K562 (cell line): ENCODE measurements at regions not wholly inside any gene's neighbourhood (a gene's known extent, or its start where the extent isn't known, plus 50 kb on each side); places are given as distances from the start of the nearest gene placed in this dataset.

Experiments
- ATAC-seq: fragments of 200-7000 bp; cut with Tn5 transposase; 3 replicates; pipeline ENCODE4 v1.9.1; 2020; ENCODE audit warnings: moderate library complexity
- BruUV-seq: library from RNA; stranded (reverse); fragments of 400-500 nt; replicated peaks from 2 replicates; lab custom pipeline; 2021; lab: Mats Ljungman, UMichigan
- CTCF ChIA-PET: fragments of 300-600 bp; formaldehyde crosslinking; extraction: SDS; loops from one replicate; lab custom pipeline; 2021; ENCODE audit warnings: low intra/inter-chr PET ratio; lab: Yijun Ruan, JAX
- POLR2A ChIA-PET: fragments of 300-600, 350-650 bp; sonication (Branson Sonifier 250); formaldehyde crosslinking; extraction: SDS; loops from one replicate; lab custom pipeline; 2021; ENCODE audit warnings: antibody characterized with exemption, inconsistent platforms; lab: Yijun Ruan, JAX
- DNase-seq, 4 experiments: peaks; one replicate each; pipeline versions ENCODE4 v3.0.0 to v3.0.0-alpha.2; 2011 to 2018; ENCODE audit warnings: low spot score in 3 of 4, mixed read lengths in 3 of 4; ENCODE audit errors: extremely low read depth in 1 of 4
- FAIRE-seq: peaks from 2 replicates; lab custom pipeline; 2011; peaks lifted over from hg19 to GRCh38; lab: Jason Lieb, UNC
- H2AFZ ChIP-seq: 2 replicates; pipeline ENCODE4 v1.6.0; 2011; ENCODE audit warnings: low read depth, low read length, control low read depth, inconsistent platforms
- H3K27ac ChIP-seq: fragments of 200-600 bp; 3 replicates; pipeline ENCODE4 v1.8.0; 2011; ENCODE audit warnings: low read depth, mild to moderate bottlenecking, control low read depth, inconsistent platforms, low read length, moderate library complexity, mixed read lengths; ENCODE audit errors: extremely low read depth
- H3K27me3 ChIP-seq, 2 experiments: fragments of 300-600 bp in 1 of 2; 2 replicates in 1 of 2; 3 replicates in 1 of 2; pipeline versions ENCODE4 v1.6.0 to v1.8.0; 2011; ENCODE audit warnings: inconsistent platforms in 2 of 2, low read length in 2 of 2, mild to moderate bottlenecking in 1 of 2, mixed read lengths in 1 of 2, moderate library complexity in 1 of 2; ENCODE audit not compliant: control insufficient read depth in 2 of 2, insufficient read depth in 2 of 2
- H3K36me3 ChIP-seq: fragments of 300-600 bp; 3 replicates; pipeline ENCODE4 v1.8.0; 2011; ENCODE audit warnings: mild to moderate bottlenecking, low read length, inconsistent platforms; ENCODE audit not compliant: control insufficient read depth, insufficient read depth
- H3K4me1 ChIP-seq, 2 experiments: fragments of 200-600 bp in 1 of 2; replicated peaks in 1 of 2; 2 replicates in 1 of 2; 3 replicates in 1 of 2; pipeline versions ENCODE4 v1.5.1 to v1.8.0; 2011; ENCODE audit warnings: inconsistent platforms in 2 of 2, low read length in 2 of 2, mild to moderate bottlenecking in 1 of 2, mixed read lengths in 1 of 2, moderate library complexity in 1 of 2; ENCODE audit not compliant: control insufficient read depth in 2 of 2, insufficient read depth in 2 of 2
- H3K4me2 ChIP-seq: 2 replicates; pipeline ENCODE4 v1.6.1; 2011; ENCODE audit warnings: low read length, control low read depth, inconsistent platforms, mixed read lengths; ENCODE audit not compliant: insufficient read depth
- H3K4me3 ChIP-seq: fragments of 200-600 bp; sonication (generic), shearing (Covaris generic); 2 replicates; pipeline ENCODE4 v1.5.1; 2016; ENCODE audit warnings: control low read depth, inconsistent platforms
- H3K79me2 ChIP-seq: fragments of 200-600 bp; 3 replicates; pipeline ENCODE4 v1.8.0; 2011; ENCODE audit warnings: low read length, inconsistent platforms; ENCODE audit not compliant: control insufficient read depth, insufficient read depth
- H3K9ac ChIP-seq, 2 experiments: 2 replicates each; pipeline versions ENCODE4 v1.6.0 to v1.6.1; 2011; ENCODE audit warnings: low read depth in 2 of 2, low read length in 2 of 2, control low read depth in 1 of 2, inconsistent platforms in 1 of 2, mild to moderate bottlenecking in 1 of 2, mixed read lengths in 1 of 2; ENCODE audit not compliant: insufficient read depth in 1 of 2
- H3K9me1 ChIP-seq: one replicate; pipeline ENCODE4 v1.6.0; 2011; ENCODE audit warnings: inconsistent platforms, mild to moderate bottlenecking, low read length, moderate library complexity; ENCODE audit not compliant: control insufficient read depth, insufficient read depth
- H3K9me3 ChIP-seq: replicated peaks from 2 replicates; pipeline ENCODE4 v1.5.1; 2011; ENCODE audit warnings: low read depth, low read length, inconsistent platforms; ENCODE audit not compliant: control insufficient read depth, insufficient read depth
- H4K20me1 ChIP-seq: replicated peaks from 2 replicates; pipeline ENCODE4 v1.6.1; 2011; ENCODE audit warnings: low read length, inconsistent platforms, mixed read lengths; ENCODE audit not compliant: control insufficient read depth, insufficient read depth
- E2F3 ChIP-seq: fragments of 250-450 bp; sonication (Bioruptor Pico); IDR thresholded peaks from 2 replicates; pipeline ENCODE4 v1.4.0; 2020; ENCODE audit warnings: mild to moderate bottlenecking
- JUN ChIP-seq, 2 experiments: sonication (generic) in 1 of 2; formaldehyde crosslinking in 1 of 2; IDR thresholded peaks; 2 replicates each; pipeline versions ENCODE4 v1.6.1 to v1.8.0; 2012 to 2022; ENCODE audit warnings: borderline replicate concordance in 2 of 2, mild to moderate bottlenecking in 2 of 2, improper control_type of control experiment in 1 of 2, low read depth in 1 of 2, low read length in 1 of 2, missing genetic modification reagents in 1 of 2
- MCM5 ChIP-seq: fragments of 450-650 bp; IDR thresholded peaks from 2 replicates; pipeline ENCODE4 v1.6.1; 2016; ENCODE audit warnings: low read depth
- MTA2 ChIP-seq: fragments of 450-650 bp; IDR thresholded peaks from 2 replicates; pipeline ENCODE4 v1.6.1; 2016; ENCODE audit warnings: low read depth
- NFE2L1 ChIP-seq: fragments of 450-650 bp; IDR thresholded peaks from 2 replicates; pipeline ENCODE4 v1.6.1; 2016; ENCODE audit warnings: missing genetic modification characterization, low read depth, mild to moderate bottlenecking, missing compliant biosample characterization, moderate library complexity, borderline replicate concordance
- SP2 ChIP-seq: IDR thresholded peaks from 2 replicates; pipeline ENCODE4 v1.6.1; 2011; ENCODE audit warnings: mild to moderate bottlenecking, low read depth, low read length, moderate library complexity; ENCODE audit not compliant: poor library complexity, severe bottlenecking; ENCODE audit errors: extremely low read depth
- ZNF24 ChIP-seq: fragments of 450-650 bp; IDR thresholded peaks from 2 replicates; pipeline ENCODE4 v1.6.1; 2016
- WGBS: fragments of 100-300 bp; shearing (Covaris generic); methylation state at CpG from one replicate; pipeline ENCODE4 v1.1.6; 2016; ENCODE audit warnings: low coverage, mixed read lengths; ENCODE audit not compliant: insufficient coverage; ENCODE audit errors: missing lambda C conversion rate; 5-methylcytosine and 5-hydroxymethylcytosine counted together
- in situ Hi-C: fragments of 300-500 bp; cut with MboI; formaldehyde crosslinking; loops from 4 replicates; pipeline ENCODE4 v1.15.0; 2018; ENCODE audit warnings: inconsistent platforms, mixed read lengths
- intact Hi-C: fragments of 100-400 bp; cut with micrococcal nuclease; formaldehyde crosslinking; loops from 2 replicates; pipeline ENCODE4 v1.14.2; 2022
- TF ChIP-seq, protein P1 (sequence below): fragments of 450-650 bp; IDR thresholded peaks from 2 replicates; pipeline ENCODE4 v1.7.0; 2016; ENCODE audit warnings: borderline replicate concordance
- TF ChIP-seq, protein P2 (sequence below): fragments of 450-650 bp; IDR thresholded peaks from 2 replicates; pipeline ENCODE4 v1.6.1; 2016; ENCODE audit warnings: antibody characterized with exemption
- TF ChIP-seq, protein P3 (sequence below), 2 experiments: fragments of 450-650 bp; IDR thresholded peaks; 2 replicates each; pipeline ENCODE4 v1.6.1; 2016
- TF ChIP-seq, protein P4 (sequence below): sonication (generic); formaldehyde crosslinking; IDR thresholded peaks from 2 replicates; pipeline ENCODE4 v1.9.0; 2022; ENCODE audit warnings: mild to moderate bottlenecking, missing genetic modification reagents
- TF ChIP-seq, protein P5 (sequence below): sonication (generic); formaldehyde crosslinking; IDR thresholded peaks from 2 replicates; pipeline ENCODE4 v1.8.0; 2022; ENCODE audit warnings: mild to moderate bottlenecking, missing genetic modification reagents
- TF ChIP-seq, protein P6 (sequence below): fragments of 450-650 bp; conservative IDR thresholded peaks from 2 replicates; pipeline ENCODE4 v1.6.1; 2016; ENCODE audit warnings: missing genetic modification characterization, low read depth, mild to moderate bottlenecking, control low read depth, missing compliant biosample characterization

DNA sequence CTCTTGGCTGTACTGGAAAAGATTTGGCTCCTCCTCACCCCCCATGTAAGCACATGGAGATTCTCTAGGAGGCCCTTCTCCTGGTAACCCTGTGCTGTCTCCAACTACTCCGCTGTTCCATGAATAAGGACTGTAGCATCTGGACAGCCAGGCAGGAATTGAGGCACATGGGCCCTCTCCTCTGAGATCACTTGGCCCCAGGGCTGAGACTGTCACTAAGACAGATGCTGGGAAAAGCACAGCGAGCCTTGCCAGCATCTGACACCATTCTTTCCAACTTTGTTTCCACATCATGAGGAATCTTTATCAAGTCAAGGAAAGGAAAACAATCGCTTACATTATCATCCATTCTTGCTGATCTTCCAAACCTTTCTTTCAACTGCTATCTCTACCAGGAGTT, 222.6 kb upstream of the INTU start (continued):
- TF ChIP-seq, protein P1, sequence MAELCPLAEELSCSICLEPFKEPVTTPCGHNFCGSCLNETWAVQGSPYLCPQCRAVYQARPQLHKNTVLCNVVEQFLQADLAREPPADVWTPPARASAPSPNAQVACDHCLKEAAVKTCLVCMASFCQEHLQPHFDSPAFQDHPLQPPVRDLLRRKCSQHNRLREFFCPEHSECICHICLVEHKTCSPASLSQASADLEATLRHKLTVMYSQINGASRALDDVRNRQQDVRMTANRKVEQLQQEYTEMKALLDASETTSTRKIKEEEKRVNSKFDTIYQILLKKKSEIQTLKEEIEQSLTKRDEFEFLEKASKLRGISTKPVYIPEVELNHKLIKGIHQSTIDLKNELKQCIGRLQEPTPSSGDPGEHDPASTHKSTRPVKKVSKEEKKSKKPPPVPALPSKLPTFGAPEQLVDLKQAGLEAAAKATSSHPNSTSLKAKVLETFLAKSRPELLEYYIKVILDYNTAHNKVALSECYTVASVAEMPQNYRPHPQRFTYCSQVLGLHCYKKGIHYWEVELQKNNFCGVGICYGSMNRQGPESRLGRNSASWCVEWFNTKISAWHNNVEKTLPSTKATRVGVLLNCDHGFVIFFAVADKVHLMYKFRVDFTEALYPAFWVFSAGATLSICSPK = no peak
- no peak for TF ChIP-seq ZNF24
- TF ChIP-seq NFE2L1 (tag) = no peak
- TF ChIP-seq, protein P2, sequence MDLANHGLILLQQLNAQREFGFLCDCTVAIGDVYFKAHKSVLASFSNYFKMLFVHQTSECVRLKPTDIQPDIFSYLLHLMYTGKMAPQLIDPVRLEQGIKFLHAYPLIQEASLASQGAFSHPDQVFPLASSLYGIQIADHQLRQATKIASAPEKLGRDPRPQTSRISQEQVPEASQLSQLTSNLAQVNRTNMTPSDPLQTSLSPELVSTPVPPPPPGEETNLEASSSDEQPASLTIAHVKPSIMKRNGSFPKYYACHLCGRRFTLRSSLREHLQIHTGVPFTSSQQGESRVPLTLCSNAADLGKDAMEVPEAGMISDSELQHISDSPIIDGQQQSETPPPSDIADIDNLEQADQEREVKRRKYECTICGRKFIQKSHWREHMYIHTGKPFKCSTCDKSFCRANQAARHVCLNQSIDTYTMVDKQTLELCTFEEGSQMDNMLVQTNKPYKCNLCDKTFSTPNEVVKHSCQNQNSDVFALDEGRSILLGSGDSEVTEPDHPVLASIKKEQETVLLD = no peak
- TF ChIP-seq, protein P3, sequence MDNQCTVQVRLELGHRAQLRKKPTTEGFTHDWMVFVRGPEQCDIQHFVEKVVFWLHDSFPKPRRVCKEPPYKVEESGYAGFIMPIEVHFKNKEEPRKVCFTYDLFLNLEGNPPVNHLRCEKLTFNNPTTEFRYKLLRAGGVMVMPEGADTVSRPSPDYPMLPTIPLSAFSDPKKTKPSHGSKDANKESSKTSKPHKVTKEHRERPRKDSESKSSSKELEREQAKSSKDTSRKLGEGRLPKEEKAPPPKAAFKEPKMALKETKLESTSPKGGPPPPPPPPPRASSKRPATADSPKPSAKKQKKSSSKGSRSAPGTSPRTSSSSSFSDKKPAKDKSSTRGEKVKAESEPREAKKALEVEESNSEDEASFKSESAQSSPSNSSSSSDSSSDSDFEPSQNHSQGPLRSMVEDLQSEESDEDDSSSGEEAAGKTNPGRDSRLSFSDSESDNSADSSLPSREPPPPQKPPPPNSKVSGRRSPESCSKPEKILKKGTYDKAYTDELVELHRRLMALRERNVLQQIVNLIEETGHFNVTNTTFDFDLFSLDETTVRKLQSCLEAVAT (IDR thresholded peaks at IDR 0.05) = no peak

DNA sequence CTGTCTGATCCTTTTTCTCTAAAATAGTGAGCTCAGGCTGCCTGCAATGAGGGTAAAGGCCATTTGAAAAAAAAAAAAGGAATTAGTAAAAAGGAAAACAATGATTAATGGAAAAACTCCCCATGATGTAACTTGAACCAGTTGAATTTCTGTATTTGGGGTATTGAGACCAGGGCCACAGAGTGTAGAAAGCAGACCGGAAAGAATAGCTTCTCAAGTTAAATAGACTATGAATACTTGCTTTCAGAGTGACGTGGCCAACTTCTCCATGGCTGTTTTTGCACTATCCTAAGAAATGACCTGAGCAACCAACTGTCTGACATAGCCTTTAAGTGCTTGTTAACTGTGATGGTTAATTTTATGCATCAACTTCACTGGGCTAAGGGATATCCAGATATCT, 222.1 kb upstream of the INTU start:
- no peak for ATAC-seq
- CTCF ChIA-PET = no interaction called here
- Histone ChIP-seq H3K4me2 (no peak overlapping the region), H3K79me2 (no peaks in the 10 kb centered on the region), H3K9me3 (no peaks in the 10 kb centered on the region; the same call in 1 of the 2 replicates), H3K4me3 (no peak overlapping the region), H3K27me3 (no peaks in the 10 kb centered on the region), H3K36me3 (no peaks in the 10 kb centered on the region), H2AFZ (no peak overlapping the region), H3K4me1 (no peaks in the 10 kb centered on the region), H3K9me1 (no peaks in the 10 kb centered on the region), H3K9ac (no peak overlapping the region), H3K27ac (no peak overlapping the region), H4K20me1 (no peaks in the 10 kb centered on the region)
- no peak for FAIRE-seq
- whole genome bisulfite sequencing = 0% methylated on average over 2 of the region's 2 CpGs
- in situ Hi-C loops (no loop called here), intact Hi-C loops (no loop called here)
- POLR2A ChIA-PET = no interaction called here
- no TSS peak for BruUV-seq
- no peak for DNase-seq
- TF ChIP-seq SP2 (no peak), JUN (IDR thresholded peaks at IDR 0.05; ENCODE audit: borderline replicate concordance, low read depth, low read length) (no peak), JUN (CRISPR knock-in tag; IDR thresholded peaks at IDR 0.05; ENCODE audit: borderline replicate concordance) (no peak), E2F3 (CRISPR knock-in tag) (no peak), MCM5 (no peak), MTA2 (no peak)
- TF ChIP-seq, protein P4, sequence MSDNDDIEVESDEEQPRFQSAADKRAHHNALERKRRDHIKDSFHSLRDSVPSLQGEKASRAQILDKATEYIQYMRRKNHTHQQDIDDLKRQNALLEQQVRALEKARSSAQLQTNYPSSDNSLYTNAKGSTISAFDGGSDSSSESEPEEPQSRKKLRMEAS (CRISPR knock-in tag) = no peak
- TF ChIP-seq, protein P5, sequence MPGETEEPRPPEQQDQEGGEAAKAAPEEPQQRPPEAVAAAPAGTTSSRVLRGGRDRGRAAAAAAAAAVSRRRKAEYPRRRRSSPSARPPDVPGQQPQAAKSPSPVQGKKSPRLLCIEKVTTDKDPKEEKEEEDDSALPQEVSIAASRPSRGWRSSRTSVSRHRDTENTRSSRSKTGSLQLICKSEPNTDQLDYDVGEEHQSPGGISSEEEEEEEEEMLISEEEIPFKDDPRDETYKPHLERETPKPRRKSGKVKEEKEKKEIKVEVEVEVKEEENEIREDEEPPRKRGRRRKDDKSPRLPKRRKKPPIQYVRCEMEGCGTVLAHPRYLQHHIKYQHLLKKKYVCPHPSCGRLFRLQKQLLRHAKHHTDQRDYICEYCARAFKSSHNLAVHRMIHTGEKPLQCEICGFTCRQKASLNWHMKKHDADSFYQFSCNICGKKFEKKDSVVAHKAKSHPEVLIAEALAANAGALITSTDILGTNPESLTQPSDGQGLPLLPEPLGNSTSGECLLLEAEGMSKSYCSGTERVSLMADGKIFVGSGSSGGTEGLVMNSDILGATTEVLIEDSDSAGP (CRISPR knock-in tag) = no peak
- TF ChIP-seq, protein P6, sequence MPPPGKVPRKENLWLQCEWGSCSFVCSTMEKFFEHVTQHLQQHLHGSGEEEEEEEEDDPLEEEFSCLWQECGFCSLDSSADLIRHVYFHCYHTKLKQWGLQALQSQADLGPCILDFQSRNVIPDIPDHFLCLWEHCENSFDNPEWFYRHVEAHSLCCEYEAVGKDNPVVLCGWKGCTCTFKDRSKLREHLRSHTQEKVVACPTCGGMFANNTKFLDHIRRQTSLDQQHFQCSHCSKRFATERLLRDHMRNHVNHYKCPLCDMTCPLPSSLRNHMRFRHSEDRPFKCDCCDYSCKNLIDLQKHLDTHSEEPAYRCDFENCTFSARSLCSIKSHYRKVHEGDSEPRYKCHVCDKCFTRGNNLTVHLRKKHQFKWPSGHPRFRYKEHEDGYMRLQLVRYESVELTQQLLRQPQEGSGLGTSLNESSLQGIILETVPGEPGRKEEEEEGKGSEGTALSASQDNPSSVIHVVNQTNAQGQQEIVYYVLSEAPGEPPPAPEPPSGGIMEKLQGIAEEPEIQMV = no peak
